SHP77 (cell line): ENCODE measurements at regions not wholly inside any gene's neighbourhood (a gene's known extent, or its start where the extent isn't known, plus 50 kb on each side); places are given as distances from the start of the nearest gene placed in this dataset.
A peak's percentile ranks its signal among the peaks of the same experiment; 100 is the strongest.

ENCODE experiments used
- DNase-seq, 2 experiments: peaks; one replicate each; lab custom pipeline; 2025; lab: John Stamatoyannopoulos, UW

- DNase-seq: peak in 1 of 2 experiments; percentile 8
These were observed 260.1 kb upstream of the ARID1B start for GRCh38 chr6:156517088-156517487.

GRCh38 chr6:156515242-156515641 lies 261.9 kb upstream of the ARID1B start:
- DNase-seq: no peak

GRCh38 chr6:156513504-156513903 lies 263.7 kb upstream of the ARID1B start:
- no peak for DNase-seq

GRCh38 chr6:156511570-156511969 lies 265.6 kb upstream of the ARID1B start:
- no peak for DNase-seq

GRCh38 chr6:156511051-156511450 lies 266.1 kb upstream of the ARID1B start:
- no peak for DNase-seq

GRCh38 chr6:156510242-156510641 lies 266.9 kb upstream of the ARID1B start:
- DNase-seq: no peak

GRCh38 chr6:156509496-156509895 lies 267.7 kb upstream of the ARID1B start:
- DNase-seq: no peak

GRCh38 chr6:156508923-156509322 lies 268.3 kb upstream of the ARID1B start:
- no peak for DNase-seq

GRCh38 chr6:156508126-156508525 lies 269.1 kb upstream of the ARID1B start:
- DNase-seq: no peak

GRCh38 chr6:156507656-156508055 lies 269.5 kb upstream of the ARID1B start:
- no peak for DNase-seq

GRCh38 chr6:156507106-156507505 lies 270.1 kb upstream of the ARID1B start:
- DNase-seq: no peak

GRCh38 chr6:156502969-156503504 lies 274.1 kb upstream of the ARID1B start:
- DNase-seq: no peak

GRCh38 chr6:156497618-156498017 lies 279.6 kb upstream of the ARID1B start:
- no peak for DNase-seq

- DNase-seq: no peak
These were observed 289.3 kb upstream of the ARID1B start for GRCh38 chr6:156487877-156488276.

GRCh38 chr6:156485150-156485549 lies 292.0 kb upstream of the ARID1B start:
- DNase-seq: no peak

- DNase-seq: no peak
These were observed 302.6 kb upstream of the ARID1B start for GRCh38 chr6:156474507-156475120.

- DNase-seq: no peak
These were observed 306.2 kb upstream of the ARID1B start for GRCh38 chr6:156471000-156471399.

- no peak for DNase-seq
These were observed 312.9 kb upstream of the ARID1B start for GRCh38 chr6:156464100-156464878.

GRCh38 chr6:156461647-156462046 lies 315.5 kb upstream of the ARID1B start:
- DNase-seq: no peak

GRCh38 chr6:156457601-156458000 lies 319.6 kb upstream of the ARID1B start:
- no peak for DNase-seq

GRCh38 chr6:156455847-156456246 lies 321.3 kb upstream of the ARID1B start:
- no peak for DNase-seq

GRCh38 chr6:156454867-156455266 lies 322.3 kb upstream of the ARID1B start:
- DNase-seq: no peak

GRCh38 chr6:156451726-156452125 lies 325.5 kb upstream of the ARID1B start:
- DNase-seq: no peak
